Heart left ventricle (tissue), 13 donors: ENCODE measurements at regions not wholly inside any gene's neighbourhood (a gene's known extent, or its start where the extent isn't known, plus 50 kb on each side); places are given as distances from the start of the nearest gene placed in this dataset.

Experiments
- POLR2A ChIP-seq, 2 donors: fragments of 450-650 bp; IDR thresholded peaks; one replicate each; pipeline ENCODE4 v1.6.1; 2017; ENCODE audit warnings: antibody characterized with exemption in 2 of 2, mild to moderate bottlenecking in 2 of 2, moderate library complexity in 2 of 2
- TF ChIP-seq, protein P1 (sequence below), 12 donors: fragments of 200-600 bp; sonication (generic) in 4 of 12; IDR thresholded peaks; one replicate each; pipeline versions ENCODE4 v1.5.0 to v1.8.0; 2018 to 2022; ENCODE audit warnings: antibody characterized with exemption in 12 of 12, mild to moderate bottlenecking in 5 of 12
- donor health status: ischemic (EF 13 %, LVEDD 7.1; RV severe dilation, severe dysfunction).
- donor health status: DM: no; HTN: yes; CAD: no.
- donor health status: DM: no; HTN: no; CAD: no.
- donor health status: ischemic (EF 25% LVEDD 6.9; RV normal size, moderate dysfunction).
- donor health status: ischemic (EF 25% LVEDD 5.7; RV mildly dilated, moderate dysfunction).
- donor health status: ischemic (EF 35%, LVEDD 5.7; RV mildly dilated, moderate dysfunction).
- donor health status: nonischemic (EF 11% LVEDD 7.7; RV severe dilation, severe dysfunction).
- donor health status: DM: yes; HTN: yes; CAD: no.
- donor health status: PGD.
- donor health status: ischemic (EF 29% LVEDD 5.4; RV normal size, mild dysfunction).
- donor health status: nonischemic (EF 23%, LVEDD 6.1; RV moderate dilation, normal function).

DNA sequence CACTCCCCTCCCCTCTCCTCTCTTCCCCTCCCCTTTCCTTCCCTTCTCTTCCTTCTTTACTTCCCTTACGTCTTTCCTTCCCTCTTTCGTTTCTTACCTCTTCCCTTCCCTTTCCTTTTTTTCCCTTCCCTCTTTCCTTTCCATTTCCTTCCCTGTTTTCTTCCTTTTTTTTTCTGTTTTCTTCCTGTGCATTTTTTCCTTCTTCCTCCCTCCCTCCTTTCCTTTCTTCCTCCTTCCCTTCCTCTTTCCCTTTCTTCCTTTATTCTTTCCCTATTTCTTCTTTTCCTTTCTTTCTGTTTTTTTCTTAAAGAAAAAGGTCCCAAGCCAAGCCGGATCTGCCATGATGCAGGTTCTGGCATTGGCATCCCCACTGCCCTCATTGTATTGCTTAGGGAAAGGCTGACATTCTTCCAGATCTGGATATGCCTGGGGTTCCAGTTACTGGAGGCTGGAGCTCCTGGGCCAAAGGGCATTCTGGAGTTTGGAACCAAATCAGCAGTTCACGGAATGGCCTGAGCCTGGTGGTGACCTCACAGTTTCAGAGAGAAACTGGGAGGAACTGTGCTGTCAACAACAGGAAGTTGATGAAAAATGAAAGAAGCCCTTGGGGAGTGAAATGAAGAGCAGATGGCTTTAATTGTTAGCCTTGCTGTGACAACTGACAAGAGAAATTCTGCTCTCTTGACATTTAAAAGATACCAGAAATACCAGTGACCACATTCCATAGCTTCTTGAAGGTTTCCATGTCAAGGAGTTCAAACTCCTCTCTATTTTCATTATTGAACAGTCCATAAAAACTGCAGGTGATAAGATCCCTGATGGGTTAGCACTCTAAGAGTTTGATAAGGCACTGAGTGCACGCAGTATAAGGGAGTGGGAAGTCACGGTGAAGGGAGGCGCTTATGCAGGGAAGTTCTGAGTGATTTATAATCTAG is 622.1 kb downstream of the SPRY1 start:
- TF ChIP-seq, protein P1, sequence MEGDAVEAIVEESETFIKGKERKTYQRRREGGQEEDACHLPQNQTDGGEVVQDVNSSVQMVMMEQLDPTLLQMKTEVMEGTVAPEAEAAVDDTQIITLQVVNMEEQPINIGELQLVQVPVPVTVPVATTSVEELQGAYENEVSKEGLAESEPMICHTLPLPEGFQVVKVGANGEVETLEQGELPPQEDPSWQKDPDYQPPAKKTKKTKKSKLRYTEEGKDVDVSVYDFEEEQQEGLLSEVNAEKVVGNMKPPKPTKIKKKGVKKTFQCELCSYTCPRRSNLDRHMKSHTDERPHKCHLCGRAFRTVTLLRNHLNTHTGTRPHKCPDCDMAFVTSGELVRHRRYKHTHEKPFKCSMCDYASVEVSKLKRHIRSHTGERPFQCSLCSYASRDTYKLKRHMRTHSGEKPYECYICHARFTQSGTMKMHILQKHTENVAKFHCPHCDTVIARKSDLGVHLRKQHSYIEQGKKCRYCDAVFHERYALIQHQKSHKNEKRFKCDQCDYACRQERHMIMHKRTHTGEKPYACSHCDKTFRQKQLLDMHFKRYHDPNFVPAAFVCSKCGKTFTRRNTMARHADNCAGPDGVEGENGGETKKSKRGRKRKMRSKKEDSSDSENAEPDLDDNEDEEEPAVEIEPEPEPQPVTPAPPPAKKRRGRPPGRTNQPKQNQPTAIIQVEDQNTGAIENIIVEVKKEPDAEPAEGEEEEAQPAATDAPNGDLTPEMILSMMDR (IDR thresholded peaks at IDR 0.05) = no peak
- TF ChIP-seq POLR2A (IDR thresholded peaks at IDR 0.05) = no peak
